ENCODE measurements at regions not wholly inside any gene's neighbourhood (a gene's known extent, or its start where the extent isn't known, plus 50 kb on each side); places are given as distances from the start of the nearest gene placed in this dataset.

- DNase-seq (ENCODE audit: low read depth in 2 of 2): no peak
Observed at GRCh38 chr1:112800289-112800688, 85.2 kb upstream of the PPM1J start.

GRCh38 chr1:112798292-112798691, 83.2 kb upstream of the PPM1J start:
- DNase-seq (ENCODE audit: low read depth in 2 of 2): no peak
- no peak for TF ChIP-seq CTCF (IDR thresholded peaks at IDR 0.05; ENCODE audit: low read depth, low read length)
- no peak overlapping the region for H3K4me3 ChIP-seq (replicated peaks in 1 of 2; ENCODE audit: low read depth in 2 of 2, low read length in 2 of 2)

More at GRCh38 chr1:112800289-112800688, 85.2 kb upstream of the PPM1J start:
- TF ChIP-seq CTCF (IDR thresholded peaks at IDR 0.05; ENCODE audit: low read depth, low read length): no peak
- H3K4me3 ChIP-seq (replicated peaks in 1 of 2; ENCODE audit: low read depth in 2 of 2, low read length in 2 of 2): no peak overlapping the region

DNA sequence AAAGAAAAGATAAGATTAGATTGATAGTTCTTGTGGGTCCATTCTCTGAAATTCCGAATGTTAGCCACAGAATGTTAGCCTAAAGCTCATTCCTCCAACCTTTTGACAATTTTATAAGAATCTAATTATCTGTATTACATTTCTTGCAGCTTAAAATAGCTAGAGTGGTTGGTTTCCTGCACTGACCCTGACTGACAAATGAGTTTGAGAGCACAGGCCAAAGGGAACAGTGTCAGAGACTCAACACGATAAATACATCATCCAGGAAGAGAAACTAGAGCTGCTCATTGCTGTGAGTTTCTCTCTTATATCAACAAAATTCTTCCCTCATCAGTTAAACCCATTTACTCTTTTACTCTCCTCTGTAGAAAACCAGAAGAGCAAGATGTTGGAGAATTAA, 82.1 kb upstream of the PPM1J start:
- no peak for DNase-seq (ENCODE audit: low read depth in 2 of 2)
- H3K4me3 ChIP-seq (replicated peaks in 1 of 2; ENCODE audit: low read depth in 2 of 2, low read length in 2 of 2): no peak overlapping the region
- no peak for TF ChIP-seq CTCF (IDR thresholded peaks at IDR 0.05; ENCODE audit: low read depth, low read length)

DNA sequence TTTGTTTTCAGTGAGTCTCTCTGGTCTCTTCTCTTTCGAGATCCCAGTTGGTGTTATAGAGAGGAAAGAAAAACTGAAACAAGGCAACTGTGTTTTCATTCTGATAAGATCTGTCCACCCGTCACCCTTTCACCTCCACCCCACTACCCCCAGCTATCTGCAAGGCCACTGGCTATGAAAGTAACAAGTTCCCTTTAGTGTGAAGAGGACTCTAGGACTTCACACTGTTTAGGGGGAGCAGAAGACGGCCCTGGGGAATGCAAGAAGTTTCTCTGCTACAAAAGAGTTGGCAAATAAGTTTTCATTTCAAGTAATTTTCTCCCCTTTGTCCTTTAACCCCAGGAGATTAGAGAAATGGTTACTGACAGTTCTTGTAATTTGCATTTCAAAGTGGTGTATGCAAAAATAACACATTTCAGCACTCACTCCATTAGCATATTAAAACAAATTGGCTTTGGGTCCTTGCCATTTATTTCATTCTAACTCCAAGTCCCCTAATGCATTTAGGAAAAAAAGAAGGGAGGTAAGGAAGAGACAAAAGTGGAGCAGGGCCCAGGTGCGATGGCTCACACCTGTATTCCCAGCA, 79.6 kb upstream of the PPM1J start:
- no peak for TF ChIP-seq CTCF (IDR thresholded peaks at IDR 0.05; ENCODE audit: low read depth, low read length)
- no peak overlapping the region for H3K4me3 ChIP-seq (replicated peaks in 1 of 2; ENCODE audit: low read depth in 2 of 2, low read length in 2 of 2)
- no peak for DNase-seq (ENCODE audit: low read depth in 2 of 2)

DNA sequence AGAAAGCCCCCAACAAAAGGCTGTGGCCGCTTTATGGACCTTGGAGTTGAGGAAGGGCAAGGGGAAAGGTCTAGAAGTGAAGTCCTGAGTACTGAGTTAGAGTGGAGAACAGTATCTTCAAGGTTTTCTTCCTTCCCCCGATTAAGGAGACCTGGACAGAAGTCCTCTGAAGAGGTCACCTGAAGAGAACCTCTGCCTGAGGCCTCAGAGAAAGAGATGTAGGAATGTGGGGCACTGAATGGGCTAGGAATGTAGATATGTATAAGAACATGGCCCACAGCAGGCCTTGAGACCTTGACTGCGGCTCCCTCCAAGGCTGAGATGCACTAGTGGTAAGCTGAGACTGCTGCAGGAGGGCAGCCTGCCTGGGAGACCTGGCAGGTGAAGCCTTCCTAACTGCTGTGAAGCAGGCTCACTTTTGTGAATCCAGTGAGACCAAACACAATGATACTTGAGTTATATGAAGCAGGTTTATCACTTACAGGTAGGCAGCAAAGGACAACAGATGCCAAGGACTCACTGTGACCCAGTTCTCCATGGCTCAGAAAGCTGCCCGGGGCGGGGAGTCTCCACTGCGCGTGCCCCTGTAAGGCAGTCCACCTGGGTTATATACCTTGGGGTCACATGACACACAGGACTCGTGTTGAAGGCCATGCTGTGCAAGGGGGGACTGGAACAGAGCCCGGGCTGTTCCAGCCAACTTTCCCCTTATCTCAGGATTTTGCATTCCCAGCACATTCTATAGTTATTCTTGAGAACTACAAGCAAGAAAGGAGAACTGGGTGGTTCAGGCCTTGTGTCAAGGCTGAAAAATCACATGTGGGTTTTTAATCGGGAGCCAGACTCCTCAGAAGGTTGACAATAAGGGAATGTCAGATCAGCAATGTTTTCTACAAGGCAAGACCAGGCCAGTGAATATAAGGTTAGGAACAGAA, 78.8 kb upstream of the PPM1J start:
- no peak overlapping the region for H3K4me3 ChIP-seq (replicated peaks in 1 of 2; ENCODE audit: low read depth in 2 of 2, low read length in 2 of 2)
- TF ChIP-seq CTCF (IDR thresholded peaks at IDR 0.05; ENCODE audit: low read depth, low read length): no peak

GRCh38 chr1:112791723-112792104, 76.6 kb upstream of the PPM1J start:
- TF ChIP-seq CTCF (IDR thresholded peaks at IDR 0.05; ENCODE audit: low read depth, low read length): no peak
- H3K4me3 ChIP-seq (replicated peaks in 1 of 2; ENCODE audit: low read depth in 2 of 2, low read length in 2 of 2): no peak overlapping the region
- DNase-seq (ENCODE audit: low read depth in 2 of 2): no peak

More for the DNA sequence above, 78.8 kb upstream of the PPM1J start:
- peak in 1 of 2 donors; percentile 53 for DNase-seq (ENCODE audit: low read depth in 2 of 2)
